ENCODE measurements at regions not wholly inside any gene's neighbourhood (a gene's known extent, or its start where the extent isn't known, plus 50 kb on each side); places are given as distances from the start of the nearest gene placed in this dataset.

GRCh38 chr6:113052506-113052905 lies 705.4 kb downstream of the RFPL4B start:
- TF ChIP-seq CTCF (IDR thresholded peaks at IDR 0.05; ENCODE audit: low read depth, low read length), result no peak
- in situ Hi-C loops (cut with HindIII; ENCODE audit: low sequenced_read_pairs), result no loop called here
- no peak overlapping the region for H3K4me3 ChIP-seq (ENCODE audit: low read depth, low read length)
- no peak for DNase-seq (ENCODE audit: low read depth, low spot score)

GRCh38 chr6:113055061-113055460 lies 707.9 kb downstream of the RFPL4B start:
- H3K4me3 ChIP-seq (ENCODE audit: low read depth, low read length), result no peak overlapping the region
- in situ Hi-C loops (cut with HindIII; ENCODE audit: low sequenced_read_pairs), result no loop called here
- DNase-seq (ENCODE audit: low read depth, low spot score), result no peak
- no peak for TF ChIP-seq CTCF (IDR thresholded peaks at IDR 0.05; ENCODE audit: low read depth, low read length)

- no peak for TF ChIP-seq CTCF (IDR thresholded peaks at IDR 0.05; ENCODE audit: low read depth, low read length)
- no peak overlapping the region for H3K4me3 ChIP-seq (ENCODE audit: low read depth, low read length)
- DNase-seq (ENCODE audit: low read depth, low spot score), result no peak
- in situ Hi-C loops (cut with HindIII; ENCODE audit: low sequenced_read_pairs), result no loop called here
These were observed 708.9 kb downstream of the RFPL4B start for GRCh38 chr6:113055998-113056397.

- in situ Hi-C loops (cut with HindIII; ENCODE audit: low sequenced_read_pairs), result no loop called here
- no peak for DNase-seq (ENCODE audit: low read depth, low spot score)
- H3K4me3 ChIP-seq (ENCODE audit: low read depth, low read length), result no peak overlapping the region
- no peak for TF ChIP-seq CTCF (IDR thresholded peaks at IDR 0.05; ENCODE audit: low read depth, low read length)
These were observed 710.5 kb downstream of the RFPL4B start for GRCh38 chr6:113057567-113058053.

GRCh38 chr6:113060664-113061063 lies 713.5 kb downstream of the RFPL4B start:
- no peak overlapping the region for H3K4me3 ChIP-seq (ENCODE audit: low read depth, low read length)
- TF ChIP-seq CTCF (IDR thresholded peaks at IDR 0.05; ENCODE audit: low read depth, low read length), result no peak
- no peak for DNase-seq (ENCODE audit: low read depth, low spot score)
- in situ Hi-C loops (cut with HindIII; ENCODE audit: low sequenced_read_pairs), result no loop called here

GRCh38 chr6:113065611-113066010 lies 718.5 kb downstream of the RFPL4B start:
- no peak overlapping the region for H3K4me3 ChIP-seq (ENCODE audit: low read depth, low read length)
- no peak for TF ChIP-seq CTCF (IDR thresholded peaks at IDR 0.05; ENCODE audit: low read depth, low read length)
- peak; percentile 43 for DNase-seq (ENCODE audit: low read depth, low spot score)
- in situ Hi-C loops (cut with HindIII; ENCODE audit: low sequenced_read_pairs), result no loop called here

Data from astrocyte of the spinal cord (primary cell).